ENCODE measurements at regions not wholly inside any gene's neighbourhood (a gene's known extent, or its start where the extent isn't known, plus 50 kb on each side); places are given as distances from the start of the nearest gene placed in this dataset.

DNA sequence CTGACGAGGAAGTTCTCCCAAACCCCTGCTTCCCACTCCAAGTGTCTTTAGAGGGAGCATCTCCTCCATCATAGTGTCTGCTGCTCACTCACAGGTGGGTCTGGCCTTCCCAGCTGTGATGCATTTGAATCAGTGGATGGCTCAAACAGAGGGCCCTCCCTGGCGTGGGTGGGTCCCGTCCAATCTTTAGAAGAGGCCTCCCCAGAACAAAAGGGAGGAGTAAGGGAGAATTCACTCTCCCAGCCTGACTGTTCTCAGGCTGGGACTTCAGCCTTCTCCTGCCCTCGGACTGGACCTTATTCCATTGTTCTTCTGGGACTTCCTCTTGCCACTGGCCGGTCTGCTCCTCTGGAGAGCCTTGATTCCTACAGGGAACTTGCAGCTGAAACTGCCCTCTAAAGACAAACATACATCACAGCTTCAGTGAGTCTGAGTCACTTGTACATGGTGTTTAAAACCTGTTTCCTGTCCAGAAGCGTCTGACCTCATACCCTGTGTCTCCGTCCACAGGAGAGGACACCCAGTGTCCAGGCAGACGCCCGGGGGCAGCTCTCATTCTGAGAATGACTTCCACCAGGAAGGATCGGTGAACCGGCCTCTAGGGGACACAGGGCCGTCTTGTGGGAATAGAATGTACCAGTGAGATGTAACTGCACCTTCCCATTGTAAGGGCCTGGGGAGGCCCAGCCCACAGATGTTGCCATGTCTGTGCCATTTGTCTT is 234.7 kb downstream of the BRD1 start:
- Histone ChIP-seq H4K91ac (ENCODE audit: insufficient read depth, low read depth, low read length) (no peak overlapping the region), H2AK9ac (replicated peaks; ENCODE audit: low read depth, low read length, poor library complexity) (no peak overlapping the region), H3K23ac (ENCODE audit: low read depth, low read length) (no peak overlapping the region), H3K4me3 (ENCODE audit: insufficient read depth, low read depth, low read length) (no peak overlapping the region), H2BK20ac (ENCODE audit: low read depth, low read length) (no peak overlapping the region), H3K4ac (ENCODE audit: low read depth, low read length) (no peak overlapping the region), H4K20me1 (ENCODE audit: insufficient read depth, low read length) (no peaks in the 10 kb centered on the region), H2BK15ac (ENCODE audit: low read depth, low read length) (no peak overlapping the region), H2BK120ac (ENCODE audit: low read depth, low read length) (no peak overlapping the region), H2AFZ (replicated peaks; ENCODE audit: low read length, poor library complexity) (no peak overlapping the region), H2AK5ac (ENCODE audit: low read depth, low read length) (no peak overlapping the region), H3K9ac (ENCODE audit: low read depth, low read length) (no peak overlapping the region), H3K9me3 (ENCODE audit: control insufficient read depth, insufficient read depth, low read length) (peaks cover 51% of the 10 kb centered on the region), H3K27me3 (ENCODE audit: control insufficient read depth, insufficient read depth, low read length) (no peaks in the 10 kb centered on the region), H4K5ac (ENCODE audit: low read depth, low read length) (no peak overlapping the region), H3K79me1 (ENCODE audit: low read depth in 1 of 2, low read length in 2 of 2) (no peaks in the 10 kb centered on the region), H3K14ac (replicated peaks; ENCODE audit: low read depth, low read length) (no peak overlapping the region), H3K36me3 (ENCODE audit: control insufficient read depth, insufficient read depth, low read length) (no peaks in the 10 kb centered on the region), H3K4me2 (ENCODE audit: low read depth, low read length) (no peak overlapping the region), H2BK5ac (ENCODE audit: low read depth, low read length, poor library complexity, severe bottlenecking) (no peak overlapping the region), H3K9me1 (ENCODE audit: insufficient read depth, low read length) (no peaks in the 10 kb centered on the region), H4K8ac (ENCODE audit: low read depth in 2 of 2, low read length in 2 of 2) (no peak overlapping the region), H3K27ac (ENCODE audit: insufficient read depth, low read length) (no peak overlapping the region), H3K4me1 (ENCODE audit: control insufficient read depth, insufficient read depth, low read length) (no peaks in the 10 kb centered on the region), H3K56ac (ENCODE audit: extremely low read depth, insufficient read depth, low read length) (no peak overlapping the region), H3K18ac (ENCODE audit: low read depth, low read length) (no peak overlapping the region)
- ATAC-seq (ENCODE audit: low read depth) (no peak), DNase-seq (no peak)
- dilution Hi-C loops (cut with HindIII; ENCODE audit: low sequenced_read_pairs, unreplicated experiment): no loop called here
- BruUV-seq (replicated peaks): no TSS peak
- in situ Hi-C loops (cut with MboI; ENCODE audit: low sequenced_read_pairs): no loop called here
- POLR2A ChIA-PET (ENCODE audit: unreplicated experiment): no interaction called here
- TF ChIP-seq CTCF (conservative IDR thresholded peaks at IDR 0.05; ENCODE audit: low read depth, low read length) (no peak), USF2 (IDR thresholded peaks at IDR 0.05; ENCODE audit: low read depth, low read length) (no peak), POLR2A (IDR thresholded peaks at IDR 0.05; ENCODE audit: low read depth, low read length) (no peak), MAFK (IDR thresholded peaks at IDR 0.05; ENCODE audit: low read depth, low read length) (no peak), FOS (IDR thresholded peaks at IDR 0.05; ENCODE audit: low read depth, low read length) (no peak), MAZ (IDR thresholded peaks at IDR 0.05; ENCODE audit: borderline replicate concordance, low read depth, low read length) (no peak), RCOR1 (IDR thresholded peaks at IDR 0.05; ENCODE audit: insufficient replicate concordance, low read length) (no peak), ELK1 (IDR thresholded peaks at IDR 0.05; ENCODE audit: borderline replicate concordance, low read depth, low read length) (no peak), SMC3 (IDR thresholded peaks at IDR 0.05; ENCODE audit: low read depth, low read length) (no peak), MXI1 (IDR thresholded peaks at IDR 0.05; ENCODE audit: borderline replicate concordance, low read depth, low read length) (no peak), CEBPB (IDR thresholded peaks at IDR 0.05; ENCODE audit: low read depth, low read length) (no peak), RAD21 (IDR thresholded peaks at IDR 0.05; ENCODE audit: low read length) (no peak), CHD1 (IDR thresholded peaks at IDR 0.05; ENCODE audit: low read depth, low read length) (no peak), RFX5 (IDR thresholded peaks at IDR 0.05; ENCODE audit: low read depth, low read length) (no peak), BHLHE40 (IDR thresholded peaks at IDR 0.05; ENCODE audit: low read depth, low read length) (no peak), NFE2L2 (IDR thresholded peaks at IDR 0.05; ENCODE audit: low read depth, low read length) (no peak)
- CTCF ChIA-PET: no interaction called here
- 17% methylated on average over 1 of the region's 12 CpGs; no CpG with 5 or more reads in 1 of the 2 experiments for WGBS, 2 experiments (ENCODE audit: extremely low coverage in 2 of 2, insufficient read length in 1 of 2)
- intact Hi-C loops (cut with micrococcal nuclease): no loop called here

Data from IMR-90 (cell line).